Activated CD4-positive, alpha-beta T cell treated with anti-CD3 and anti-CD28 coated beads, Interleukin-10, Interleukin-2, amounts not matched to agents 100 ng/mL and 50 ng/mL, durations not matched to agents 16 hours and 8 hours (primary cell): ENCODE measurements at regions not wholly inside any gene's neighbourhood (a gene's known extent, or its start where the extent isn't known, plus 50 kb on each side); places are given as distances from the start of the nearest gene placed in this dataset.
"Not testable (repeated sequence)": the region's sequence is repeated elsewhere in the genome, so short reads cannot be mapped to it uniquely, and the experiment has no call there.

Experiments used
- DNase-seq: peaks from one replicate; pipeline ENCODE4 v3.0.0-alpha.2; 2020

DNA sequence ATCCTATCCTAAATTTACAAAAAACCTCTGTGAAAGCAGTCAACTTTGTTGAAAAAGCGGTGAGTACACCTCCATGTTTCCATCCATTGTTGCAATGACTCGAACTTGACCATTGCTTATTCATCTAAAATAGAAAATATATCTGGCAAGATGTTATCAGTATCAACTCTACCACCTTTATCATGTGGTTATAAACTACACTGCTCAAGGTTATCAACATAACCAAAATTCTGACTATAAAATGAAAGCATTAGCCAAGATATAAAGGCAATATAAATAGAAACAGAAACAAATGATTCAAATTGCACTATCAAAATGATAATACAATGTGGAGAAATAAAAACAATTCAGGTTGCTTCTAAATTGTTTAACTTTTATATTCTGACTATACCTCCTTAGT lies 150.0 kb downstream of the AVL9 start:
- not testable (repeated sequence) for DNase-seq

DNA sequence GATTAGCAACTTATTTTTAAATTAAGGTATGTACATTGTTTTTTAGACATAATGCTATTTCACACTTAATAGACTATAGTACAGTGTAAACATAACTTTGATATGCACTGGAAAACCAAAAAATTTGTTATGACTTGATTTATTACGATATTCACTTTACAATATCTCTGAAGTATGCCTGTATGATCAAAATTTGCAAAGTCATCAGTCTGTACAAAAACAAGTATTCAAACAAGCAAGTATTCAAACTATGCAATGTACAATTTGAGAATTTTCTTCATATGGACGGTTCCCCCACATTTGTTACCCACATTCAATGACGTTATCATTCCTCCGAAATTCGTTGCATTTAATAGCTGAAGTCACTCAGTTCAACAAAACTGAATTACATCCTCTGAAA lies 147.9 kb downstream of the AVL9 start:
- no peak for DNase-seq

DNA sequence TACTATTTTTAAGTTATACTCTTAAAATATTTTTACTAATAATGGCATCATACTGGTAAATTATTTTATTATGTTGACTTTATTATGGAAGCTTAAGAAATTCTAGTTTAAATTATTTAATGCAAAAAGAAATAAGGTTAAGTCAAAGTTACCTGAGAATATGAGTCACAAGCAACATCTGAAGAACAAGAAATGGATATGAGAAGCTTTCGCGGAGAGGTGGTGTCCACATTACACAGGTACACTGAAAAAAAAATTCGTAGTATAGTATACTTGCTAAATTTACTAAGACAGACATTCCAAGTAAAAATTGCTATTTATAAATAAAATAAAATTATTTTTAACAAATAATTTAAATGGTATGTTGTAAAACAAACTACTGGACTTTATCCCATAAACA lies 143.8 kb downstream of the AVL9 start:
- no peak for DNase-seq

DNA sequence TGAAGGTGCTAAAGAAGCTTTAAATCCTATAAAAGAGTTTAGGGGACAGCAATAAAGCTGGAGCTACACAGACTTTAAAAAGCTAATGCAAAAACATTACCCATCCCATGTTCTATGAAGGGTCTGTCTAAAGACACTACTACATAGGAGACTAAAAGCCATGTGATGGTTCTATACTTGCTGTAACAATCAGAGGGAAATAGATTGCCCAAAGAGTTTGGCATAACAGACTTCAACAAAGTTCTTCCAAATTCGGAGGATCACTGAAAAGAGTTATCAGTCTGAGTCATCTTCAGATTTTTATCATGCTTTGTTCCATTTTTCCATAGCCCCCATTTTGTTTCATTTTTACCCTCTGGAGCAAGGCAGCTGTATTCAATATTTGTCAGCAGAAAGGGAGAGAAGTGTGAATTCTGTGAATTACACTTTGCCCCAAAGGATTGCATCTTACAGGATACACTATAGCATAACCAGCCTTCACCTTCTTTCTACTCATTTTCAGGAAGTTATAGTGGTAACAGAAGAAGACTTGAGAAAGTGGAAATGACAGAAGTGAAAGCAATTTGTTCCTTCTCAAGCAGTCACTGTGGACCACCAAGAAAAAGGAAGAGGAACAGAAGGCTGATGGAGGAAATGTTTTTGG lies 143.3 kb downstream of the AVL9 start:
- peak; percentile 34 for DNase-seq
